GM20000 (cell line): ENCODE measurements at regions not wholly inside any gene's neighbourhood (a gene's known extent, or its start where the extent isn't known, plus 50 kb on each side); places are given as distances from the start of the nearest gene placed in this dataset.

Source experiments
- DNase-seq: peaks from one replicate; pipeline ENCODE4 v3.0.0; 2012; ENCODE audit warnings: low spot score
- CTCF ChIP-seq: IDR thresholded peaks from 2 replicates; pipeline ENCODE4 v1.5.1; 2012; ENCODE audit warnings: mild to moderate bottlenecking, control low read depth; ENCODE audit errors: extremely low read depth, missing control alignments

- no peak for TF ChIP-seq CTCF
- DNase-seq, result no peak
Observed at GRCh38 chr16:22762486-22762885, 51.5 kb upstream of the HS3ST2 start.

- DNase-seq, result no peak
- no peak for TF ChIP-seq CTCF
Observed at GRCh38 chr16:22763437-22764080, 50.4 kb upstream of the HS3ST2 start.
